ENCODE measurements at regions not wholly inside any gene's neighbourhood (a gene's known extent, or its start where the extent isn't known, plus 50 kb on each side); places are given as distances from the start of the nearest gene placed in this dataset.

- no peaks in the 10 kb centered on the region for H4K20me1 ChIP-seq (ENCODE audit: insufficient read depth)
- no peaks in the 10 kb centered on the region for H3K27me3 ChIP-seq (ENCODE audit: insufficient read depth, low read depth)
- no peak overlapping the region for H3K4me2 ChIP-seq
- H3K79me2 ChIP-seq (ENCODE audit: insufficient read depth, low read depth): no peaks in the 10 kb centered on the region
- H3K4me3 ChIP-seq (IDR thresholded peaks at IDR 0.05; ENCODE audit: insufficient read depth, low read depth, low read length): no peak overlapping the region
- H3K27ac ChIP-seq: no peak overlapping the region
- H3K36me3 ChIP-seq (ENCODE audit: insufficient read depth): no peaks in the 10 kb centered on the region
- no peak overlapping the region for H2AFZ ChIP-seq (ENCODE audit: low read depth)
- no peak for TF ChIP-seq CTCF (conservative IDR thresholded peaks at IDR 0.05; ENCODE audit: low read depth, low read length)
- no peaks in the 10 kb centered on the region for H3K4me1 ChIP-seq (ENCODE audit: low read depth, poor library complexity, severe bottlenecking)
- H3K9ac ChIP-seq: no peak overlapping the region
Observed at GRCh38 chr5:3321923-3322322, 273.7 kb upstream of the IRX1 start.

- Histone ChIP-seq H3K27me3 (ENCODE audit: insufficient read depth, low read depth) (no peaks in the 10 kb centered on the region), H3K4me1 (ENCODE audit: low read depth, poor library complexity, severe bottlenecking) (no peaks in the 10 kb centered on the region), H3K36me3 (ENCODE audit: insufficient read depth) (no peaks in the 10 kb centered on the region), H2AFZ (ENCODE audit: low read depth) (no peak overlapping the region), H3K9ac (no peak overlapping the region), H3K27ac (no peak overlapping the region), H3K4me2 (no peak overlapping the region), H4K20me1 (ENCODE audit: insufficient read depth) (no peaks in the 10 kb centered on the region), H3K79me2 (ENCODE audit: insufficient read depth, low read depth) (no peaks in the 10 kb centered on the region), H3K4me3 (IDR thresholded peaks at IDR 0.05; ENCODE audit: insufficient read depth, low read depth, low read length) (no peak overlapping the region)
- no peak for TF ChIP-seq CTCF (conservative IDR thresholded peaks at IDR 0.05; ENCODE audit: low read depth, low read length)
Observed at GRCh38 chr5:3321119-3321760, 274.4 kb upstream of the IRX1 start.

GRCh38 chr5:3320317-3320875 is 275.2 kb upstream of the IRX1 start:
- Histone ChIP-seq H3K79me2 (ENCODE audit: insufficient read depth, low read depth) (no peaks in the 10 kb centered on the region), H3K9ac (no peak overlapping the region), H4K20me1 (ENCODE audit: insufficient read depth) (no peaks in the 10 kb centered on the region), H3K4me2 (no peak overlapping the region), H3K27me3 (ENCODE audit: insufficient read depth, low read depth) (no peaks in the 10 kb centered on the region), H3K36me3 (ENCODE audit: insufficient read depth) (no peaks in the 10 kb centered on the region), H2AFZ (ENCODE audit: low read depth) (no peak overlapping the region), H3K4me1 (ENCODE audit: low read depth, poor library complexity, severe bottlenecking) (no peaks in the 10 kb centered on the region), H3K4me3 (IDR thresholded peaks at IDR 0.05; ENCODE audit: insufficient read depth, low read depth, low read length) (no peak overlapping the region), H3K27ac (no peak overlapping the region)
- TF ChIP-seq CTCF (conservative IDR thresholded peaks at IDR 0.05; ENCODE audit: low read depth, low read length): no peak

- no peak for TF ChIP-seq CTCF (conservative IDR thresholded peaks at IDR 0.05; ENCODE audit: low read depth, low read length)
- H3K4me1 ChIP-seq (ENCODE audit: low read depth, poor library complexity, severe bottlenecking): no peaks in the 10 kb centered on the region
- no peaks in the 10 kb centered on the region for H3K27me3 ChIP-seq (ENCODE audit: insufficient read depth, low read depth)
- no peak overlapping the region for H3K4me2 ChIP-seq
- no peaks in the 10 kb centered on the region for H4K20me1 ChIP-seq (ENCODE audit: insufficient read depth)
- no peak overlapping the region for H2AFZ ChIP-seq (ENCODE audit: low read depth)
- H3K9ac ChIP-seq: no peak overlapping the region
- no peak overlapping the region for H3K27ac ChIP-seq
- H3K4me3 ChIP-seq (IDR thresholded peaks at IDR 0.05; ENCODE audit: insufficient read depth, low read depth, low read length): no peak overlapping the region
- H3K79me2 ChIP-seq (ENCODE audit: insufficient read depth, low read depth): no peaks in the 10 kb centered on the region
- H3K36me3 ChIP-seq (ENCODE audit: insufficient read depth): no peaks in the 10 kb centered on the region
Observed at GRCh38 chr5:3317051-3317795, 278.4 kb upstream of the IRX1 start.

Data from KMS-11 (cell line).